GM23338 (cell line): ENCODE measurements at regions not wholly inside any gene's neighbourhood (a gene's known extent, or its start where the extent isn't known, plus 50 kb on each side); places are given as distances from the start of the nearest gene placed in this dataset.

ENCODE experiments used
- CREB1 ChIP-seq: fragments of 250-450 bp; sonication (Bioruptor Pico); IDR thresholded peaks from 2 replicates; pipeline ENCODE4 v1.5.0; 2020; ENCODE audit warnings: low read depth, mild to moderate bottlenecking, moderate library complexity
- CTCF ChIP-seq, 2 experiments: fragments of 200-600 bp in 1 of 2; sonication (generic) in 1 of 2; conservative IDR thresholded peaks; 2 replicates each; pipeline versions ENCODE4 v1.5.1 to v1.6.1; 2016 to 2017; ENCODE audit warnings: antibody characterized with exemption in 2 of 2, low read depth in 2 of 2, mild to moderate bottlenecking in 2 of 2, moderate library complexity in 1 of 2
- ETS1 ChIP-seq: IDR thresholded peaks from 2 replicates; pipeline ENCODE4 v1.6.1; 2016; ENCODE audit warnings: antibody characterized with exemption
- EZH2 ChIP-seq: fragments of 200-600 bp; sonication (generic); IDR thresholded peaks from one replicate; pipeline ENCODE4 v1.8.0; 2017; ENCODE audit warnings: antibody characterized with exemption, mild to moderate bottlenecking, low read depth; ENCODE audit not compliant: unreplicated experiment
- EZH2phosphoT487 ChIP-seq: fragments of 200-600 bp; sonication (generic); IDR thresholded peaks from one replicate; pipeline ENCODE4 v1.8.1; 2018; ENCODE audit warnings: antibody characterized with exemption; ENCODE audit not compliant: unreplicated experiment
- JUNB ChIP-seq: IDR thresholded peaks from one replicate; pipeline ENCODE4 v1.6.1; 2016; ENCODE audit warnings: antibody characterized with exemption; ENCODE audit not compliant: unreplicated experiment
- NANOG ChIP-seq: IDR thresholded peaks from 2 replicates; pipeline ENCODE4 v1.6.1; 2016; ENCODE audit warnings: antibody characterized with exemption, borderline replicate concordance
- POLR2AphosphoS5 ChIP-seq: IDR thresholded peaks from 2 replicates; pipeline ENCODE4 v1.6.1; 2016; ENCODE audit warnings: antibody characterized with exemption, low read depth
- REST ChIP-seq: IDR thresholded peaks from one replicate; pipeline ENCODE4 v1.6.1; 2018; ENCODE audit warnings: antibody characterized with exemption; ENCODE audit not compliant: unreplicated experiment
- ZNF114 ChIP-seq: fragments of 250-450 bp; sonication (Bioruptor Pico); IDR thresholded peaks from 2 replicates; pipeline ENCODE4 v1.5.0; 2020; ENCODE audit warnings: mild to moderate bottlenecking, moderate library complexity
- ZNF331 ChIP-seq: fragments of 250-450 bp; sonication (Bioruptor Pico); IDR thresholded peaks from 2 replicates; pipeline ENCODE4 v1.5.0; 2020; ENCODE audit warnings: low read depth, mild to moderate bottlenecking, moderate library complexity
- ZNF462 ChIP-seq: fragments of 250-450 bp; sonication (Bioruptor Pico); IDR thresholded peaks from 2 replicates; pipeline ENCODE4 v1.5.0; 2020; ENCODE audit warnings: mild to moderate bottlenecking, moderate library complexity

- TF ChIP-seq POLR2AphosphoS5 (no peak), REST (no peak), CTCF (conservative IDR thresholded peaks at IDR 0.05; ENCODE audit: low read depth in 2 of 2) (no peak), CREB1 (CRISPR knock-in tag) (no peak), ZNF114 (CRISPR knock-in tag) (no peak), EZH2phosphoT487 (no peak), EZH2 (no peak), JUNB (no peak), ETS1 (no peak), ZNF462 (CRISPR knock-in tag) (no peak), ZNF331 (CRISPR knock-in tag) (no peak), NANOG (no peak)
These were observed 56.5 kb upstream of the SORCS3 start for GRCh38 chr10:104584541-104584940.
